CD4-positive, alpha-beta T cell (primary cell): ENCODE measurements at regions not wholly inside any gene's neighbourhood (a gene's known extent, or its start where the extent isn't known, plus 50 kb on each side); places are given as distances from the start of the nearest gene placed in this dataset.

Experiments
- ATAC-seq: fragments of 200-7000 bp; cut with Tn5 transposase; one replicate; pipeline ENCODE4 v1.10.0; 2022; ENCODE audit warnings: mild to moderate bottlenecking; ENCODE audit not compliant: poor library complexity
- CTCF ChIA-PET: fragments of 350-600 bp; sonication (Branson Sonifier 250); formaldehyde crosslinking; loops from one replicate; lab custom pipeline; 2021; ENCODE audit warnings: antibody characterized with exemption, inconsistent platforms; lab: Charles Lee
- POLR2A ChIA-PET: fragments of 350-600 bp; sonication (Branson Sonifier 250); formaldehyde crosslinking; loops from one replicate; lab custom pipeline; 2021; ENCODE audit warnings: antibody characterized with exemption, inconsistent platforms; lab: Charles Lee
- DNase-seq, 14 experiments: peaks; one replicate each; pipeline ENCODE4 v3.0.0-alpha.2; 2013 to 2020; ENCODE audit warnings: mixed read lengths in 2 of 14
- H3K27ac ChIP-seq, 2 donors: one replicate each; pipeline versions ENCODE4 v1.5.1 to v1.7.0; 2013; ENCODE audit warnings: low read length in 2 of 2, low read depth in 1 of 2, mild to moderate bottlenecking in 1 of 2
- H3K27me3 ChIP-seq, 2 experiments: 1 replicate in 1 of 2; 2 replicates in 1 of 2; pipeline versions ENCODE4 v1.6.1 to v1.7.0; 2013; ENCODE audit warnings: low read length in 2 of 2, control low read depth in 1 of 2, mild to moderate bottlenecking in 1 of 2, moderate library complexity in 1 of 2; ENCODE audit not compliant: insufficient read depth in 2 of 2, control insufficient read depth in 1 of 2
- H3K36me3 ChIP-seq: one replicate; pipeline ENCODE4 v1.6.1; 2013; ENCODE audit warnings: low read length, control low read depth; ENCODE audit not compliant: insufficient read depth
- H3K4me1 ChIP-seq: one replicate; pipeline ENCODE4 v1.6.1; 2013; ENCODE audit warnings: low read length, control low read depth; ENCODE audit not compliant: insufficient read depth
- H3K4me3 ChIP-seq: one replicate; pipeline ENCODE4 v1.5.1; 2013; ENCODE audit warnings: mild to moderate bottlenecking, low read length, moderate library complexity
- H3K9me3 ChIP-seq, 2 experiments: 1 replicate in 1 of 2; 2 replicates in 1 of 2; pipeline versions ENCODE4 v1.6.1 to v1.7.0; 2013; ENCODE audit warnings: low read length in 2 of 2, mild to moderate bottlenecking in 2 of 2, control low read depth in 1 of 2, moderate library complexity in 1 of 2; ENCODE audit not compliant: control insufficient read depth in 1 of 2, insufficient read depth in 1 of 2
- H3K27ac Mint-ChIP-seq: one replicate; pipeline ENCODE4 v1.8.0; 2020; ENCODE audit warnings: mixed read lengths
- H3K27me3 Mint-ChIP-seq: one replicate; pipeline ENCODE4 v1.8.0; 2021; ENCODE audit warnings: mixed read lengths
- H3K36me3 Mint-ChIP-seq: one replicate; pipeline ENCODE4 v1.8.0; 2021; ENCODE audit warnings: low read depth, mixed read lengths
- H3K4me1 Mint-ChIP-seq: one replicate; pipeline ENCODE4 v1.8.0; 2021; ENCODE audit warnings: low read depth, mixed read lengths
- H3K4me3 Mint-ChIP-seq: one replicate; pipeline ENCODE4 v1.8.0; 2020; ENCODE audit warnings: mild to moderate bottlenecking, mixed read lengths
- H3K9me3 Mint-ChIP-seq: one replicate; pipeline ENCODE4 v1.8.0; 2020; ENCODE audit warnings: mixed read lengths
- intact Hi-C, 2 experiments: fragments of 100-400 bp; cut with DNase I in 1 of 2; cut with micrococcal nuclease in 1 of 2; formaldehyde crosslinking; loops; one replicate each; pipeline versions ENCODE4 v1.15.1 to v1.9.0; 2023 to 2025; cut with DNase I, micrococcal nuclease
- TF ChIP-seq, protein P1 (sequence below): fragments of 200-600 bp; IDR thresholded peaks from one replicate; pipeline ENCODE4 v1.8.0; 2022; ENCODE audit warnings: antibody characterized with exemption, mild to moderate bottlenecking

DNA sequence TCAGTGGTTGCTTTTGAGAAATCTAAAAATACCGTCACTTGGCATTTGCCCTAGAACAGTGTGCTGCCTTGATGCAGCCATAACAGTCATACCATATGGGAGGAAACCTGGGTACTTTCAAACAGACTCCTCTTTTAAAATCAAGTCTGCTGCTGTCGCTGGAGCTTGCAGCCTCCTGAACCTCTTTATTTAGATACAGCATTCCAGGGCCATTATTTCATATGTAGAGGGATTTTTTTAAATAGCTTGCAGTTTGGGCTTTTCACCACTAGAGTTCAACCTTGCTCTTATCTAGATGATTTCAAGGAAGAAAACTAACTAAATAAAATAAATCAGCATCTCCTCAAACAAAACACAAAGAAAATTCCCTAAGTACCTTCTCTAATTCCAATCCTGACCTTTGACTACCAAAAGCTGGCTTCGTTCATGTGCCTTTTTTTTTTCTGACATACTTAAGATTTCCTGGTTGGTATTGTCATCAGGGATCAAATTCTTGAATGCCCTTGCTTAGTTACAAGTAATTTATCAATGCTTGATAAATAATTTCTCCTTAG lies 111.6 kb downstream of the KBTBD8 start:
- Mint-ChIP-seq H3K36me3 (no peaks in the 10 kb centered on the region), H3K27me3 (peaks cover 17% of the 10 kb centered on the region), H3K4me3 (no peak overlapping the region), H3K27ac (no peak overlapping the region), H3K4me1 (no peaks in the 10 kb centered on the region), H3K9me3 (no peaks in the 10 kb centered on the region)
- ChIA-PET CTCF (no interaction called here), POLR2A (no interaction called here)
- no peaks in the 10 kb centered on the region for H3K4me1 ChIP-seq
- TF ChIP-seq, protein P1, sequence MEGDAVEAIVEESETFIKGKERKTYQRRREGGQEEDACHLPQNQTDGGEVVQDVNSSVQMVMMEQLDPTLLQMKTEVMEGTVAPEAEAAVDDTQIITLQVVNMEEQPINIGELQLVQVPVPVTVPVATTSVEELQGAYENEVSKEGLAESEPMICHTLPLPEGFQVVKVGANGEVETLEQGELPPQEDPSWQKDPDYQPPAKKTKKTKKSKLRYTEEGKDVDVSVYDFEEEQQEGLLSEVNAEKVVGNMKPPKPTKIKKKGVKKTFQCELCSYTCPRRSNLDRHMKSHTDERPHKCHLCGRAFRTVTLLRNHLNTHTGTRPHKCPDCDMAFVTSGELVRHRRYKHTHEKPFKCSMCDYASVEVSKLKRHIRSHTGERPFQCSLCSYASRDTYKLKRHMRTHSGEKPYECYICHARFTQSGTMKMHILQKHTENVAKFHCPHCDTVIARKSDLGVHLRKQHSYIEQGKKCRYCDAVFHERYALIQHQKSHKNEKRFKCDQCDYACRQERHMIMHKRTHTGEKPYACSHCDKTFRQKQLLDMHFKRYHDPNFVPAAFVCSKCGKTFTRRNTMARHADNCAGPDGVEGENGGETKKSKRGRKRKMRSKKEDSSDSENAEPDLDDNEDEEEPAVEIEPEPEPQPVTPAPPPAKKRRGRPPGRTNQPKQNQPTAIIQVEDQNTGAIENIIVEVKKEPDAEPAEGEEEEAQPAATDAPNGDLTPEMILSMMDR = peak; percentile 21
- no peaks in the 10 kb centered on the region for H3K27me3 ChIP-seq
- ATAC-seq = no peak
- no peak overlapping the region for H3K4me3 ChIP-seq
- no peaks in the 10 kb centered on the region for H3K9me3 ChIP-seq
- DNase-seq = peak in 3 of 14 experiments; percentile 13
- no peaks in the 10 kb centered on the region for H3K36me3 ChIP-seq
- intact Hi-C loops = loop anchor here (5.0 to 10.0 kb wide), 7 partner anchors 135 to 1783 kb away; no protein-coding TSS in a partner anchor
- H3K27ac ChIP-seq = no peak overlapping the region

DNA sequence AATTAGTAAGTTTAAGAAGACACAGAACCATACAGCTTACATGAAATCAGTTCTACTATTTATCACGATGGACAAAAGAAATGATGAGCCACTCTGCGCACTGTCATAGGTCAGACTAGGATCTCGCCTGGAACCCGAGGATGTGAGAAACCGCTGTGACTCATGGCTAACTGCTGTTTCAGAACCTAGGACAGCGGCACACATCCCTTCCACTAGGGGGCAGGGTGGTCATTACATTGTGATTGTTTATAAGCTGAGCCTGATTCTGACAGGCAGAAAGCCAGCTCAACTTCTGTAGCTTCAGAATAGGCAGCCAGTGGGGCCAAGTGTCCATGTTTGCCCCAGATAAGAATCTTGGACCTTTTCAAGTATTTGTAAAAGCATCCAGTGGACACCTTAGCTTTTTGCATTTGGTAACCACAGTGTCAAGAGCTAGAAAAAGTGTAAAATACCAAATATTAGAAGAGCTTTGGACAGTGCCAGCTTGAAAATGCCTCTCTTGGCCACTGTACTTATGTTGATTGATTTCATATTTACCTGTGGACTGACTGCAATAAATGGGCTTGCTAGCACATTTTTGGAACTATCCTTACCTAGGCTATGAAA lies 115.8 kb downstream of the KBTBD8 start:
- Histone ChIP-seq H3K4me1 (no peaks in the 10 kb centered on the region), H3K27me3 (peaks cover 0 to 11% of the 10 kb centered on the region in 2 experiments), H3K27ac (no peak overlapping the region), H3K9me3 (no peaks in the 10 kb centered on the region), H3K36me3 (no peaks in the 10 kb centered on the region), H3K4me3 (no peak overlapping the region)
- ChIA-PET POLR2A (interaction anchor here (1.0 kb wide), 2 partner anchors 676 to 1780 kb away, joined by 3 to 5 read pairs; no protein-coding TSS in a partner anchor), CTCF (interaction anchor here (0.5 to 3.2 kb wide), 22 partner anchors 8 to 1781 kb away, joined by 3 to 25 read pairs (median 4); partner anchors contain the start of gene KBTBD8)
- Mint-ChIP-seq H3K4me3 (no peak overlapping the region), H3K27ac (no peak overlapping the region), H3K4me1 (no peaks in the 10 kb centered on the region), H3K36me3 (no peaks in the 10 kb centered on the region), H3K9me3 (no peaks in the 10 kb centered on the region), H3K27me3 (peaks cover 37% of the 10 kb centered on the region)
- DNase-seq (peak; percentile 56 to 83 (median 72)), ATAC-seq (peak; percentile 74)
- intact Hi-C loops = loop anchor here (1.0 to 10.0 kb wide), 10 partner anchors 139 to 1779 kb away; no protein-coding TSS in a partner anchor
- TF ChIP-seq, protein P1 = peak; percentile 95

DNA sequence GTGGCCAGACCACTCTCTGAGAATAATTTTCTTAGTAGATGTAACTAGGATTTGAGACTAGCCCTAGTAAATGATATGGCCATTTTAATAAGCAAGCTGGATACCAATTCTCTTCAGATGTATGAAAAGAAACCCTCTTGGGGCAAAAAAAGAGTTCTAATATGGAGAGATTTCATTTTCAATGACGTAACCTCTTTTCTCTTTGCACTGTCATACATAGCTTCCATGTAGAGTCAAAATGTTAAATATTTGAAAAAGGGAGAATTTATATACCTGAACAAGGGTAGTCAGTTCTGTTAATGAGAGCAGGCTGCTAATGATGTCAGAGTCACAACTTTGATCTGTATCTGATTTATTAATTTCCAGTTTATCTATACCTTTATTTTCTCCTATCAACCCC lies 120.0 kb downstream of the KBTBD8 start:
- Mint-ChIP-seq H3K4me3 (no peak overlapping the region), H3K4me1 (no peaks in the 10 kb centered on the region), H3K9me3 (no peaks in the 10 kb centered on the region), H3K36me3 (no peaks in the 10 kb centered on the region), H3K27me3 (peaks cover 41% of the 10 kb centered on the region), H3K27ac (no peak overlapping the region)
- TF ChIP-seq, protein P1 = no peak
- no peak overlapping the region for H3K27ac ChIP-seq
- no peak for DNase-seq
- no peaks in the 10 kb centered on the region for H3K9me3 ChIP-seq
- H3K4me3 ChIP-seq = no peak overlapping the region
- intact Hi-C loops = loop anchor here (10.0 kb wide), 4 partner anchors 143 to 1187 kb away; no protein-coding TSS in a partner anchor
- H3K27me3 ChIP-seq = peaks cover 0 to 16% of the 10 kb centered on the region in 2 experiments
- H3K36me3 ChIP-seq = no peaks in the 10 kb centered on the region
- no peak for ATAC-seq
- CTCF ChIA-PET = no interaction called here
- H3K4me1 ChIP-seq = no peaks in the 10 kb centered on the region
- POLR2A ChIA-PET = no interaction called here
